ENCODE measurements at regions not wholly inside any gene's neighbourhood (a gene's known extent, or its start where the extent isn't known, plus 50 kb on each side); places are given as distances from the start of the nearest gene placed in this dataset.

GRCh38 chr6:41440958-41441357 is 105.2 kb upstream of the FOXP4 start:
- H3K4me3 ChIP-seq (ENCODE audit: low read length): no peak overlapping the region
- no peaks in the 10 kb centered on the region for H3K4me1 ChIP-seq (ENCODE audit: control insufficient read depth, low read length)
- no peak for TF ChIP-seq EZH2phosphoT487 (IDR thresholded peaks at IDR 0.05; ENCODE audit: borderline replicate concordance, low read length)
- TF ChIP-seq, protein P1, sequence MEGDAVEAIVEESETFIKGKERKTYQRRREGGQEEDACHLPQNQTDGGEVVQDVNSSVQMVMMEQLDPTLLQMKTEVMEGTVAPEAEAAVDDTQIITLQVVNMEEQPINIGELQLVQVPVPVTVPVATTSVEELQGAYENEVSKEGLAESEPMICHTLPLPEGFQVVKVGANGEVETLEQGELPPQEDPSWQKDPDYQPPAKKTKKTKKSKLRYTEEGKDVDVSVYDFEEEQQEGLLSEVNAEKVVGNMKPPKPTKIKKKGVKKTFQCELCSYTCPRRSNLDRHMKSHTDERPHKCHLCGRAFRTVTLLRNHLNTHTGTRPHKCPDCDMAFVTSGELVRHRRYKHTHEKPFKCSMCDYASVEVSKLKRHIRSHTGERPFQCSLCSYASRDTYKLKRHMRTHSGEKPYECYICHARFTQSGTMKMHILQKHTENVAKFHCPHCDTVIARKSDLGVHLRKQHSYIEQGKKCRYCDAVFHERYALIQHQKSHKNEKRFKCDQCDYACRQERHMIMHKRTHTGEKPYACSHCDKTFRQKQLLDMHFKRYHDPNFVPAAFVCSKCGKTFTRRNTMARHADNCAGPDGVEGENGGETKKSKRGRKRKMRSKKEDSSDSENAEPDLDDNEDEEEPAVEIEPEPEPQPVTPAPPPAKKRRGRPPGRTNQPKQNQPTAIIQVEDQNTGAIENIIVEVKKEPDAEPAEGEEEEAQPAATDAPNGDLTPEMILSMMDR (IDR thresholded peaks at IDR 0.05; ENCODE audit: low read depth, low read length, poor library complexity, severe bottlenecking): no peak
- H3K79me2 ChIP-seq (ENCODE audit: control insufficient read depth, low read length): no peaks in the 10 kb centered on the region
- no peaks in the 10 kb centered on the region for H3F3A ChIP-seq (ENCODE audit: control insufficient read depth, insufficient read depth)
- no peaks in the 10 kb centered on the region for H3K9me3 ChIP-seq (ENCODE audit: control insufficient read depth, insufficient read depth, low read length)
- no peak overlapping the region for H3K27ac ChIP-seq (ENCODE audit: low read depth, low read length)
- no peaks in the 10 kb centered on the region for H3K36me3 ChIP-seq (ENCODE audit: control insufficient read depth, low read length)
- H3K27me3 ChIP-seq (ENCODE audit: control insufficient read depth, low read length): peaks cover 27% of the 10 kb centered on the region
- no peaks in the 10 kb centered on the region for H3K9me2 ChIP-seq (replicated peaks; ENCODE audit: control insufficient read depth, low read length)
- no peak overlapping the region for H3K4me2 ChIP-seq (ENCODE audit: low read length)
- H4K20me1 ChIP-seq (ENCODE audit: control insufficient read depth, insufficient read depth, low read depth, low read length): no peaks in the 10 kb centered on the region

DNA sequence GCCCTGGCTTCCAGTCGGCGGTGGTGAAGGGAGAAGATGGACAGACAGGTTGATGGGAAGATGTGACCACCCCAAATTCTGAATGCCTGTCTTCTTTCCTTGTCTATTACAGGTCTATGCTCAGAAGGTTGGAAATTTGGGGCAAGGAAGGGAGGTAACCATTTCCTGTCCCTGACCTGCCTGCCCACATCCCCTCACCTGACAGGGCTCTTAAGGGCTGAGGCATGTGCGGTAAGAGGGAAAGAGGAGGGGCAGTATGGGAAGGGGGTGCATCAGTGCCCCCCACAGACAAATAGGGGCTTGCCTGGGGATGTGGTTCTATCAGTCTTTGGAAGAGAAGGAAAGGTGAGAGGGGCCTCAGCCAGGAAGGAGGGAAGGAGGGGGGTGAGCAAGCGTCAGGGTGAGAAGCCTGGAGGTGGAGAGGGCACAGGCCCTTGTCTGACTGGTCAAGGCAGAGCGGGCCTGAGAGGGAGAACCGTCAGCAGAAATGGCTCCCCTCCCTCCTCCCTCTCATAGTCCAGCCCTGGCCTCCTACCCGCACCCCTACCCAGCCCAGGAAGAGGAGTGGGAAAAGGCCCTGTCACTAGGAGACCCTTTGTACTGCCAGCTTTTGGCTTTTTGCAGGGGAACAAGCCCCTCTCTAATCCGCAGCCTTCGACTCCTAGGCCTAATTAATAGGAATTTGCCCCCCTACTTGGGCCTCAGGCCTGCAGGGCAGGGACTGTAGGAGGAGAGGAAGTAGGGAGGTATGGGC is 104.4 kb upstream of the FOXP4 start:
- H3K27me3 ChIP-seq (ENCODE audit: control insufficient read depth, low read length): peaks cover 27% of the 10 kb centered on the region
- H3K9me2 ChIP-seq (replicated peaks; ENCODE audit: control insufficient read depth, low read length): no peaks in the 10 kb centered on the region
- no peak overlapping the region for H3K4me3 ChIP-seq (ENCODE audit: low read length)
- no peaks in the 10 kb centered on the region for H4K20me1 ChIP-seq (ENCODE audit: control insufficient read depth, insufficient read depth, low read depth, low read length)
- TF ChIP-seq, protein P1 (IDR thresholded peaks at IDR 0.05; ENCODE audit: low read depth, low read length, poor library complexity, severe bottlenecking): no peak
- no peak for TF ChIP-seq EZH2phosphoT487 (IDR thresholded peaks at IDR 0.05; ENCODE audit: borderline replicate concordance, low read length)
- H3F3A ChIP-seq (ENCODE audit: control insufficient read depth, insufficient read depth): no peaks in the 10 kb centered on the region
- H3K36me3 ChIP-seq (ENCODE audit: control insufficient read depth, low read length): no peaks in the 10 kb centered on the region
- H3K4me1 ChIP-seq (ENCODE audit: control insufficient read depth, low read length): no peaks in the 10 kb centered on the region
- H3K9me3 ChIP-seq (ENCODE audit: control insufficient read depth, insufficient read depth, low read length): no peaks in the 10 kb centered on the region
- H3K79me2 ChIP-seq (ENCODE audit: control insufficient read depth, low read length): no peaks in the 10 kb centered on the region
- H3K4me2 ChIP-seq (ENCODE audit: low read length): no peak overlapping the region
- H3K27ac ChIP-seq (ENCODE audit: low read depth, low read length): no peak overlapping the region

DNA sequence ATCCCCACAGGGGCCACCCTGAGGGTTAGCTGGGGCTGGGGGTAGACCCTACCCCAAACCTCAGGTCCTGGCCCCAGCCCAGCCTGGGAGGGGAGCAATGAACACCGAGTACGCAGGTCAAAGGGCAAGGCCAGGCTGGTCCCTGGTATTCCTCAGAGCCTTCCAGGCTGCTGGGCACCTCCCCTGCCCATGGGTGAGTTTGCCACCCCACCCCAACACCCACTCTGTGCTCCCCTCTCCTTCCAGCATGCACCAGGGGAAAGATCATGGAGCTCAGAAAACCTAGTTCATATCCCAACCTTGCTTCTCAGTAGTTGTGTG is 103.9 kb upstream of the FOXP4 start:
- Histone ChIP-seq H3K4me2 (ENCODE audit: low read length) (no peak overlapping the region), H3K9me3 (ENCODE audit: control insufficient read depth, insufficient read depth, low read length) (no peaks in the 10 kb centered on the region), H3K79me2 (ENCODE audit: control insufficient read depth, low read length) (no peaks in the 10 kb centered on the region), H3F3A (ENCODE audit: control insufficient read depth, insufficient read depth) (no peaks in the 10 kb centered on the region), H3K27me3 (ENCODE audit: control insufficient read depth, low read length) (peaks cover 27% of the 10 kb centered on the region), H3K27ac (ENCODE audit: low read depth, low read length) (no peak overlapping the region), H3K36me3 (ENCODE audit: control insufficient read depth, low read length) (no peaks in the 10 kb centered on the region), H3K4me3 (ENCODE audit: low read length) (no peak overlapping the region), H4K20me1 (ENCODE audit: control insufficient read depth, insufficient read depth, low read depth, low read length) (no peaks in the 10 kb centered on the region), H3K4me1 (ENCODE audit: control insufficient read depth, low read length) (no peaks in the 10 kb centered on the region), H3K9me2 (replicated peaks; ENCODE audit: control insufficient read depth, low read length) (no peaks in the 10 kb centered on the region)
- no peak for TF ChIP-seq EZH2phosphoT487 (IDR thresholded peaks at IDR 0.05; ENCODE audit: borderline replicate concordance, low read length)
- TF ChIP-seq, protein P1 (IDR thresholded peaks at IDR 0.05; ENCODE audit: low read depth, low read length, poor library complexity, severe bottlenecking): no peak

Measured in DOHH2 (cell line).